Ammon's horn (tissue), 1 donor: ENCODE measurements at regions not wholly inside any gene's neighbourhood (a gene's known extent, or its start where the extent isn't known, plus 50 kb on each side); places are given as distances from the start of the nearest gene placed in this dataset.
"Not testable (repeated sequence)": the region's sequence is repeated elsewhere in the genome, so short reads cannot be mapped to it uniquely, and the experiment has no call there.

Experiments
- DNase-seq: peaks from one replicate; pipeline ENCODE4 v3.0.0-alpha.2; 2016; ENCODE audit warnings: low spot score

- not testable (repeated sequence) for DNase-seq
Observed at GRCh38 chr15:88965097-88965496, 51.9 kb upstream of the MFGE8 start.

- DNase-seq, result no peak
Observed at GRCh38 chr15:88970232-88970631, 57.1 kb upstream of the MFGE8 start.

- no peak for DNase-seq
Observed at GRCh38 chr15:88974392-88974791, 61.2 kb upstream of the MFGE8 start.

- no peak for DNase-seq
Observed at GRCh38 chr15:88975891-88976290, 62.7 kb upstream of the MFGE8 start.

GRCh38 chr15:88976656-88977055 is 63.5 kb upstream of the MFGE8 start:
- no peak for DNase-seq

GRCh38 chr15:88979674-88980073 is 66.5 kb upstream of the MFGE8 start:
- no peak for DNase-seq

GRCh38 chr15:88980498-88980897 is 67.3 kb upstream of the MFGE8 start:
- no peak for DNase-seq

- DNase-seq, result no peak
Observed at GRCh38 chr15:88981244-88982215, 68.4 kb upstream of the MFGE8 start.

- no peak for DNase-seq
Observed at GRCh38 chr15:88982304-88982945, 69.2 kb upstream of the MFGE8 start.

GRCh38 chr15:88982946-88983342 is 69.8 kb upstream of the MFGE8 start:
- DNase-seq, result no peak

GRCh38 chr15:88983861-88984429 is 70.8 kb upstream of the MFGE8 start:
- no peak for DNase-seq

GRCh38 chr15:88985547-88986393 is 72.6 kb upstream of the MFGE8 start:
- DNase-seq, result no peak

- DNase-seq, result no peak
Observed at GRCh38 chr15:88986949-88987590, 73.9 kb upstream of the MFGE8 start.

- DNase-seq, result no peak
Observed at GRCh38 chr15:88987591-88987933, 74.4 kb upstream of the MFGE8 start.

GRCh38 chr15:88987934-88988671 is 74.9 kb upstream of the MFGE8 start:
- DNase-seq, result no peak

- no peak for DNase-seq
Observed at GRCh38 chr15:88989578-88989977, 76.4 kb upstream of the MFGE8 start.

GRCh38 chr15:88990185-88990679 is 77.1 kb upstream of the MFGE8 start:
- DNase-seq, result no peak

GRCh38 chr15:88992216-88992615 is 79.0 kb upstream of the MFGE8 start:
- DNase-seq, result no peak

GRCh38 chr15:88992912-88993376 is 79.8 kb upstream of the MFGE8 start:
- DNase-seq, result no peak

- no peak for DNase-seq
Observed at GRCh38 chr15:88993662-88994061, 80.5 kb upstream of the MFGE8 start.

- no peak for DNase-seq
Observed at GRCh38 chr15:88994286-88994685, 81.1 kb upstream of the MFGE8 start.
